SK-N-SH treated with all-trans-retinoic acid at 6 μM for 48 hours (cell line): ENCODE measurements at regions not wholly inside any gene's neighbourhood (a gene's known extent, or its start where the extent isn't known, plus 50 kb on each side); places are given as distances from the start of the nearest gene placed in this dataset.
"Not testable (repeated sequence)": the region's sequence is repeated elsewhere in the genome, so short reads cannot be mapped to it uniquely, and the experiment has no call there.

Source experiments
- ATAC-seq: fragments of 200-7000 bp; cut with Tn5 transposase; 3 replicates; pipeline ENCODE4 v1.9.1; 2020; ENCODE audit warnings: mild to moderate bottlenecking, moderate library complexity
- ARNTL ChIP-seq: fragments of 450-650 bp; formaldehyde crosslinking; IDR thresholded peaks from 2 replicates; pipeline ENCODE4 v1.5.0; 2020; ENCODE audit warnings: low read depth, mild to moderate bottlenecking, moderate library complexity, borderline replicate concordance
- BACH2 ChIP-seq: fragments of 250-450 bp; sonication (Bioruptor Pico); IDR thresholded peaks from 2 replicates; pipeline ENCODE4 v1.9.0; 2021; ENCODE audit warnings: mild to moderate bottlenecking, borderline replicate concordance
- CREB5 ChIP-seq: fragments of 250-450 bp; sonication (Bioruptor Pico); IDR thresholded peaks from 2 replicates; pipeline ENCODE4 v1.5.1; 2020; ENCODE audit warnings: low read depth, mild to moderate bottlenecking, moderate library complexity
- CSDC2 ChIP-seq: fragments of 250-450 bp; sonication (Bioruptor Pico); IDR thresholded peaks from 2 replicates; pipeline ENCODE4 v1.5.0; 2020; ENCODE audit warnings: mild to moderate bottlenecking, moderate library complexity
- CSRNP3 ChIP-seq: fragments of 250-450 bp; sonication (Bioruptor Pico); IDR thresholded peaks from 2 replicates; pipeline ENCODE4 v1.5.1; 2021; ENCODE audit warnings: mild to moderate bottlenecking, moderate library complexity
- ESRRG ChIP-seq: fragments of 250-450 bp; sonication (Bioruptor Pico); IDR thresholded peaks from 2 replicates; pipeline ENCODE4 v1.6.1; 2021; ENCODE audit warnings: mild to moderate bottlenecking
- GLIS3 ChIP-seq: fragments of 250-450 bp; sonication (Bioruptor Pico); IDR thresholded peaks from 2 replicates; pipeline ENCODE4 v1.5.0; 2020; ENCODE audit warnings: mild to moderate bottlenecking, moderate library complexity
- ISL1 ChIP-seq: fragments of 250-450 bp; sonication (Bioruptor Pico); IDR thresholded peaks from 2 replicates; pipeline ENCODE4 v2.1.2; 2022; ENCODE audit warnings: mild to moderate bottlenecking, moderate library complexity
- OSR1 ChIP-seq: fragments of 250-450 bp; sonication (Bioruptor Pico); IDR thresholded peaks from 2 replicates; pipeline ENCODE4 v1.8.0; 2022; ENCODE audit warnings: moderate library complexity, mild to moderate bottlenecking, inconsistent platforms
- PATZ1 ChIP-seq: fragments of 250-450 bp; sonication (Bioruptor Pico); IDR thresholded peaks from 2 replicates; pipeline ENCODE4 v1.8.0; 2020; ENCODE audit warnings: mild to moderate bottlenecking, moderate library complexity, borderline replicate concordance
- POU6F1 ChIP-seq: fragments of 250-450 bp; sonication (Bioruptor Pico); IDR thresholded peaks from 2 replicates; pipeline ENCODE4 v1.8.0; 2021; ENCODE audit warnings: low read depth, mild to moderate bottlenecking, moderate library complexity, borderline replicate concordance
- PPARA ChIP-seq: fragments of 250-450 bp; sonication (Bioruptor Pico); IDR thresholded peaks from 2 replicates; pipeline ENCODE4 v1.5.0; 2020; ENCODE audit warnings: mild to moderate bottlenecking, borderline replicate concordance
- RARB ChIP-seq: fragments of 250-450 bp; sonication (Bioruptor Pico); IDR thresholded peaks from 2 replicates; pipeline ENCODE4 v1.8.0; 2021; ENCODE audit warnings: mild to moderate bottlenecking, moderate library complexity
- SNAI2 ChIP-seq: fragments of 250-450 bp; sonication (Bioruptor Pico); IDR thresholded peaks from 2 replicates; pipeline ENCODE4 v1.5.0; 2020; ENCODE audit warnings: mild to moderate bottlenecking, moderate library complexity
- TCF4 ChIP-seq: fragments of 250-450 bp; sonication (Bioruptor Pico); IDR thresholded peaks from 2 replicates; pipeline ENCODE4 v1.8.0; 2021; ENCODE audit warnings: mild to moderate bottlenecking, moderate library complexity, borderline replicate concordance
- TOX ChIP-seq: fragments of 250-450 bp; sonication (Bioruptor Pico); IDR thresholded peaks from 2 replicates; pipeline ENCODE4 v1.8.0; 2021; ENCODE audit warnings: mild to moderate bottlenecking, moderate library complexity, borderline replicate concordance
- TSHZ2 ChIP-seq: fragments of 250-450 bp; sonication (Bioruptor Pico); IDR thresholded peaks from 2 replicates; pipeline ENCODE4 v1.5.0; 2020; ENCODE audit warnings: mild to moderate bottlenecking, moderate library complexity
- ZC3H10 ChIP-seq: fragments of 250-450 bp; sonication (Bioruptor Pico); IDR thresholded peaks from 2 replicates; pipeline ENCODE4 v1.5.1; 2021; ENCODE audit warnings: mild to moderate bottlenecking, moderate library complexity
- ZFP3 ChIP-seq: fragments of 250-450 bp; sonication (Bioruptor Pico); IDR thresholded peaks from 2 replicates; pipeline ENCODE4 v1.5.0; 2020; ENCODE audit warnings: mild to moderate bottlenecking, moderate library complexity
- ZFP30 ChIP-seq: fragments of 450-650 bp; formaldehyde crosslinking; IDR thresholded peaks from 2 replicates; pipeline ENCODE4 v1.5.0; 2022; ENCODE audit warnings: mild to moderate bottlenecking, moderate library complexity
- ZNF565 ChIP-seq: fragments of 450-650 bp; formaldehyde crosslinking; conservative IDR thresholded peaks from 2 replicates; pipeline ENCODE4 v1.5.0; 2020; ENCODE audit warnings: low read depth, mild to moderate bottlenecking, moderate library complexity
- ZNF8 ChIP-seq: fragments of 450-650 bp; formaldehyde crosslinking; IDR thresholded peaks from 2 replicates; pipeline ENCODE4 v1.5.0; 2020; ENCODE audit warnings: mild to moderate bottlenecking, moderate library complexity

GRCh38 chr9:95391271-95391670, 73.8 kb upstream of the FANCC start:
- not testable (repeated sequence) for ATAC-seq

- TF ChIP-seq PATZ1 (CRISPR knock-in tag) (no peak), ISL1 (CRISPR knock-in tag) (no peak), ARNTL (CRISPR knock-in tag) (no peak), ZFP30 (CRISPR knock-in tag) (no peak), TOX (CRISPR knock-in tag) (no peak), CSRNP3 (no peak), PPARA (no peak), TCF4 (CRISPR knock-in tag) (no peak), ESRRG (no peak), CSDC2 (CRISPR knock-in tag) (no peak), SNAI2 (no peak), ZNF565 (CRISPR knock-in tag) (no peak), ZNF8 (no peak), TSHZ2 (CRISPR knock-in tag) (no peak), BACH2 (CRISPR knock-in tag) (no peak), ZFP3 (CRISPR knock-in tag) (no peak), RARB (no peak), POU6F1 (CRISPR knock-in tag) (no peak), CREB5 (CRISPR knock-in tag) (no peak)
- no peak for ATAC-seq
Observed at GRCh38 chr9:95389373-95389772, 71.9 kb upstream of the FANCC start.

- no peak for ATAC-seq
- TF ChIP-seq ZFP30 (CRISPR knock-in tag), result no peak
- no peak for TF ChIP-seq PATZ1 (CRISPR knock-in tag)
- TF ChIP-seq PPARA, result no peak
- no peak for TF ChIP-seq GLIS3 (CRISPR knock-in tag)
- no peak for TF ChIP-seq ISL1 (CRISPR knock-in tag)
- TF ChIP-seq ARNTL (CRISPR knock-in tag), result no peak
- TF ChIP-seq CSDC2 (CRISPR knock-in tag), result no peak
- no peak for TF ChIP-seq POU6F1 (CRISPR knock-in tag)
- TF ChIP-seq ZNF565 (CRISPR knock-in tag), result no peak
- no peak for TF ChIP-seq TOX (CRISPR knock-in tag)
- no peak for TF ChIP-seq ESRRG
- no peak for TF ChIP-seq ZNF8
- TF ChIP-seq ZC3H10, result no peak
- TF ChIP-seq ZFP3 (CRISPR knock-in tag), result no peak
- no peak for TF ChIP-seq RARB
- TF ChIP-seq CSRNP3, result no peak
- no peak for TF ChIP-seq OSR1 (CRISPR knock-in tag)
- TF ChIP-seq, all 23 proteins: peak for 0
Observed at GRCh38 chr9:95386843-95387242, 69.3 kb upstream of the FANCC start.
